Tongue (tissue), 1 donor: ENCODE measurements at regions not wholly inside any gene's neighbourhood (a gene's known extent, or its start where the extent isn't known, plus 50 kb on each side); places are given as distances from the start of the nearest gene placed in this dataset.

Source experiments
- DNase-seq: peaks from one replicate; pipeline ENCODE4 v3.0.0-alpha.2; 2015

GRCh38 chr1:181334724-181335123 is 148.6 kb upstream of the CACNA1E start:
- no peak for DNase-seq

GRCh38 chr1:181335631-181336030 is 147.7 kb upstream of the CACNA1E start:
- DNase-seq, result no peak

GRCh38 chr1:181341026-181341632 is 142.2 kb upstream of the CACNA1E start:
- no peak for DNase-seq

- no peak for DNase-seq
Observed at GRCh38 chr1:181344091-181344490, 139.2 kb upstream of the CACNA1E start.

GRCh38 chr1:181345146-181345545 is 138.2 kb upstream of the CACNA1E start:
- DNase-seq, result no peak

GRCh38 chr1:181347495-181348390 is 135.6 kb upstream of the CACNA1E start:
- no peak for DNase-seq

GRCh38 chr1:181349512-181349911 is 133.8 kb upstream of the CACNA1E start:
- DNase-seq, result no peak

GRCh38 chr1:181350131-181350530 is 133.2 kb upstream of the CACNA1E start:
- DNase-seq, result no peak

- no peak for DNase-seq
Observed at GRCh38 chr1:181351740-181352139, 131.6 kb upstream of the CACNA1E start.

GRCh38 chr1:181352695-181353094 is 130.6 kb upstream of the CACNA1E start:
- no peak for DNase-seq

GRCh38 chr1:181353526-181353925 is 129.8 kb upstream of the CACNA1E start:
- no peak for DNase-seq

GRCh38 chr1:181354865-181355264 is 128.5 kb upstream of the CACNA1E start:
- DNase-seq, result no peak

- DNase-seq, result no peak
Observed at GRCh38 chr1:181356505-181357340, 126.6 kb upstream of the CACNA1E start.

- no peak for DNase-seq
Observed at GRCh38 chr1:181359012-181359411, 124.3 kb upstream of the CACNA1E start.

GRCh38 chr1:181364801-181365200 is 118.5 kb upstream of the CACNA1E start:
- DNase-seq, result no peak

- no peak for DNase-seq
Observed at GRCh38 chr1:181366910-181367309, 116.4 kb upstream of the CACNA1E start.

GRCh38 chr1:181369416-181369815 is 113.9 kb upstream of the CACNA1E start:
- no peak for DNase-seq

GRCh38 chr1:181383695-181384094 is 99.6 kb upstream of the CACNA1E start:
- DNase-seq, result no peak

GRCh38 chr1:181386340-181386739 is 97.0 kb upstream of the CACNA1E start:
- DNase-seq, result no peak

GRCh38 chr1:181386951-181387350 is 96.4 kb upstream of the CACNA1E start:
- DNase-seq, result peak; percentile 14

GRCh38 chr1:181387702-181388101 is 95.6 kb upstream of the CACNA1E start:
- no peak for DNase-seq

GRCh38 chr1:181390410-181391077 is 92.8 kb upstream of the CACNA1E start:
- DNase-seq, result peak; percentile 62
